GM12873 (cell line): ENCODE measurements at regions not wholly inside any gene's neighbourhood (a gene's known extent, or its start where the extent isn't known, plus 50 kb on each side); places are given as distances from the start of the nearest gene placed in this dataset.

ENCODE experiments used
- TF ChIP-seq, protein P1 (sequence below): IDR thresholded peaks from 2 replicates; pipeline ENCODE4 v1.5.1; 2012; ENCODE audit warnings: low read depth, mild to moderate bottlenecking, moderate library complexity, low read length, control low read depth; ENCODE audit not compliant: insufficient read depth; ENCODE audit errors: missing control alignments

DNA sequence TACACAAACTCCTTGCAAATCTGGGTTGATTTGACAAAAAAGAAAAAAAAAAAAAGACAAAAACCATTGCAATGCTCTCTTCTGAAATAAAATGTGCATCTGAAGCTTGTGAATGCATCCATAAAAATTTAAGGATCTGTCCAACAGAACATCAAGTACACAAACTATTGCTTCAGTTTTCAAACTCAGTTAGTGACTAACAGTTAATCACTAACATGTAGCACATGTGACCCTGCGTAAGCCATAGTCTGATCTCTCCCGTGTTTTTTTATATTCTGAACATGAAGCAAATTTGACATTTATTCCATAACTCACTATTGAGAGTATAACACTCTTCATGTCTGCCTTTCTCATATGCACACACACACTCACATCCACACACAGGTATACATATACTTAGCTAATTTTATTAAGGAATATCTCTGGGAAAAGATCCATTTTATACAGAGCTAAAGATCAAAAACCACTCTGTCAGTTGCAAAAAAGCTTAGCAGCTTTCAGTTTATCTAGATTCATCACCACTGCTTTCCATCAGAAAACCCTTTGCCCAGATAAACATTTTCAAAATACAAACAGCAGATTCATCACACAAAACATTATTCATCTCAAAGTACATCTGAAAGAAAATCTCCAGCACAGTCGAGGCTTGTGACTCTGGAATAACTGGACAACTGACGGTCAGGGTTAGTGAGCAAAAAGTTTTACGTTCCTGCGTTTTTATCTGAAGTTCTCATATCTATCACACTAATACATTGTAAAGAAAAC, 1000.4 kb upstream of the ACVR2A start:
- TF ChIP-seq, protein P1, sequence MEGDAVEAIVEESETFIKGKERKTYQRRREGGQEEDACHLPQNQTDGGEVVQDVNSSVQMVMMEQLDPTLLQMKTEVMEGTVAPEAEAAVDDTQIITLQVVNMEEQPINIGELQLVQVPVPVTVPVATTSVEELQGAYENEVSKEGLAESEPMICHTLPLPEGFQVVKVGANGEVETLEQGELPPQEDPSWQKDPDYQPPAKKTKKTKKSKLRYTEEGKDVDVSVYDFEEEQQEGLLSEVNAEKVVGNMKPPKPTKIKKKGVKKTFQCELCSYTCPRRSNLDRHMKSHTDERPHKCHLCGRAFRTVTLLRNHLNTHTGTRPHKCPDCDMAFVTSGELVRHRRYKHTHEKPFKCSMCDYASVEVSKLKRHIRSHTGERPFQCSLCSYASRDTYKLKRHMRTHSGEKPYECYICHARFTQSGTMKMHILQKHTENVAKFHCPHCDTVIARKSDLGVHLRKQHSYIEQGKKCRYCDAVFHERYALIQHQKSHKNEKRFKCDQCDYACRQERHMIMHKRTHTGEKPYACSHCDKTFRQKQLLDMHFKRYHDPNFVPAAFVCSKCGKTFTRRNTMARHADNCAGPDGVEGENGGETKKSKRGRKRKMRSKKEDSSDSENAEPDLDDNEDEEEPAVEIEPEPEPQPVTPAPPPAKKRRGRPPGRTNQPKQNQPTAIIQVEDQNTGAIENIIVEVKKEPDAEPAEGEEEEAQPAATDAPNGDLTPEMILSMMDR, result no peak

DNA sequence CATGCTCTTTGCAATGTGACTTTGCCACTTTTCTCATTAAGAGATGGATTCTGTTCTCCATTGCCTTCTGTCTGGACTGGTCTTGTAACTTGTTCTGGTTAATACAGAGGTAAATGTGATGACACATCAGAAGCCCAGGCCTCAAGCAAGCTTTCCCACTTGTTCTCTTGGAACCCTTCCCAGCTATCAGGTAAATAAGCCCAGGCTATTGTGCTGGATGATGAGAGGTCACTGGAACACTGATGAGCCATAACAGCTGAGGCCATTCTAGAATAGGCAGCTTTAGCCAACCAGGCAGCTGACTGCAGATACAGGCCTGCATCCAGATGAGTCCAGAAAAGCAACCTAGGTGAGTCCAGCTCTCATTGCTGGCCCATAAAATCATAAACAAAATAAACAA, 1007.0 kb upstream of the ACVR2A start:
- TF ChIP-seq, protein P1, result no peak

DNA sequence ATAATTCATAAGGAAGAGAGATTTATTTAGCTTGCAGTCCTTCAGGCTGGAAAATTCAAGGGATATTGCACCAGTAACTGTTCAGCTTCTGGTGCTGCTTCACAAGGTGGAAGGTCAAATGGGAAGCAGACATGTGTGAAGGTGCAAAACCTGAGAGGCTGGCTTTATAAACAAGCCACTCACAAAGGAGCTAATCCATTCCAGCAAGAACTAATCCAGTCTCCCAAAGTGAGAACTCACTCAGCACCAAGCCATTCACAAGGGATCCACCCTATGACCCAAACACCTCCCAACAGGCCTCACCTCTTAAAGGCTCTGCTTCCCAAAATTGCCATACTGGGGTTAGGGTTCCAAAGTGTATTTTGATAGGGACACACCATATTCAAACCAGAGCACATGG, 1018.4 kb upstream of the ACVR2A start:
- TF ChIP-seq, protein P1, result no peak

DNA sequence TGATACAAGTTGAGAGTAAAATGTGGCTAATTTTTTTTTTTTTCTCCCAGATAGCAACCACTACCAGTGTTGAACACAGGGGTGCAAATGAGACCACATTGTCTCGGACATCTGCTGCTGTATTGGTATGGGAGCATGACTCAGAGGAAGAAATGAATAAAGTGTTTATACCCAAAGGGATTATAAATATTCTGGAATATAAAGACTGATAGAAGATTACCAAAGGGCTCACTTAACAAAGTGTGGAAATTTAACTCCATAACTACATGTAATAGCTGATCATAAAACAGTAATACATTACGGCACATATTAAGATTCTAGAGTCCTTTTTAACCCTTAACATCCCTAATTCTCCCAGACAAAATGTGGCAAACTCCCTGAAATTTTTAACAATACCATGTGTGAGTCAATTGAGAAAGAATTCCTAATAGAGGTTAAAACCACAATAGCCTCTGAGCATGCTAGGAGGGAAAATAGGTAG, 1023.0 kb upstream of the ACVR2A start:
- TF ChIP-seq, protein P1, result no peak

DNA sequence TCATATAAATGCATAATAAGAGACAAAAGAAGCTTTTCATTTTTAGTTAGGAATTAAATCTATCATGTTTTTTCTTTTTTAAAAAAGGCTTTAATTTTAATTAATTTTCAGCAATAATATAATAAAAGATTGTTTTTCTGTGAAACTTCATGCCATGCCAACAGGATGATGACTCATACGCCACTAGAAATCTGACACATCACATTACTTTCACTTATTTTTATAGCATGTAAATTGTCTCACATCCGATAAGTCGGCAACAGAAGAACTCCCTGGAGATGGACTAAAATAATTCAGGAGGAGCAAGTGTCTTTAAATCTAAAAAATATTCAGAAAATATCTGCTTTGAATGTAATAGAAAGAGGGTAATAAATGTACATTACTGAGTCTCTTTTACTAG, 1024.2 kb upstream of the ACVR2A start:
- TF ChIP-seq, protein P1, result no peak

DNA sequence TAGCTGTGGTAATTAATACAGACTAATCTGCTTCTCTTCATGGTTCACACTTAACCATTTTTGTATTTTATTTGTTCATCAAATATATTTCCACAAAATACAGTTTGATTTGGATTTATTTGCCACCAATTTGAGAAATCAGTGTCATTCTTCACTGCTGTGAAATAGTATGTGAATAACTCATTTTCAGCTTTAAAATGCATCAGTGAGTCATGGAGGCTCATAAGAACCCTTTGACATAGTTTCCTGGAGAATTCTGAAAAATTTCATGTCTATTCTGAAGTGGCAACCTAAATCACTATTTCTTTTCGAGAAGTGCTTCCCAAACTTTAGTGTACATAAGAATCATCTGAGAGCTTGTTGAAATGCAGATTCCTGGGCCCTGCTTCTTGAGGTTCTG, 1026.7 kb upstream of the ACVR2A start:
- TF ChIP-seq, protein P1, result no peak

DNA sequence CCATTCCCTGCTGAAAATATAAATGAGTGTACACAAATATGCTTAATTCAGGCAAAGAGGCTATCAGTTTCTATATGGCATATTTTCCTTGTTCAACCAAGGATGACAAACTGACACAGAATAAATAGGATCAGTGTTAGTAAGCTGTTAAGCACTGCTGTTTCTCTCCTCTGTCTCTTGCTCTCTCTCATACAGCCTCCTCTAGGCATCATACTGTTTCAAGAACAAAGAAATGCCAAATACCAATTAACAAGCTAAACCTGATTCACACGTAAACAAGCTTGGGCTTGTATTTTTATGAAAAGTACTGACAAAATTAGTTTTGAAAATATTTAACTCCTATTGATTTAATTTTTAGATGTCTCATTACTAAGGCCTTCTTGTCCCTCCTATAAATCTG, 1027.2 kb upstream of the ACVR2A start:
- TF ChIP-seq, protein P1, result no peak
